ENCODE measurements at regions not wholly inside any gene's neighbourhood (a gene's known extent, or its start where the extent isn't known, plus 50 kb on each side); places are given as distances from the start of the nearest gene placed in this dataset.

GRCh38 chr12:131647667-131648066 lies 63.2 kb upstream of the SFSWAP start:
- TF ChIP-seq SIN3A (IDR thresholded peaks at IDR 0.05; ENCODE audit: borderline replicate concordance, insufficient read depth, low read length) (no peak), TAF1 (IDR thresholded peaks at IDR 0.05; ENCODE audit: borderline replicate concordance, insufficient read depth, low read length) (no peak), POLR2AphosphoS5 (IDR thresholded peaks at IDR 0.05; ENCODE audit: low read depth, low read length) (no peak)

All from PFSK-1 (cell line).